ENCODE measurements at regions not wholly inside any gene's neighbourhood (a gene's known extent, or its start where the extent isn't known, plus 50 kb on each side); places are given as distances from the start of the nearest gene placed in this dataset.

DNA sequence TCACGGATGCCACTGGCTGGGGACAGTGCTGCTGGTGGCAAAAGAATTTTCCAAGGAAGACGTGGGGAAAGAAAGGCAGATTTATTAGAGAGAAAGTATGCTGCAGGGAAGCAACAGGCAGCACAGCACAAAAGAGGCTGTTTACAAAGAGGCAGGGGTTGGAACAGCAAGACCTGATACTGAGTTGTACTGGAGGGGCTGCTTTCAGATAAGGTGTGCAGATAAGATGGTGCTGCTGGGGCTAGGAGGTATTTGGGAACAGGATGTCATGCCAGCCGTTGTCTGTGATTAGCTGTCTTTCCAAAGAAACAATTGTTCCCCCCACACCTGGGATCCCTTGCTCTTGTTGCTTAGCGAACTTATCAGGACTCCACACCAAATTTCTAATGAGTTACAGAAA lies 2023.3 kb upstream of the PCDH20 start:
- TF ChIP-seq, protein P1, sequence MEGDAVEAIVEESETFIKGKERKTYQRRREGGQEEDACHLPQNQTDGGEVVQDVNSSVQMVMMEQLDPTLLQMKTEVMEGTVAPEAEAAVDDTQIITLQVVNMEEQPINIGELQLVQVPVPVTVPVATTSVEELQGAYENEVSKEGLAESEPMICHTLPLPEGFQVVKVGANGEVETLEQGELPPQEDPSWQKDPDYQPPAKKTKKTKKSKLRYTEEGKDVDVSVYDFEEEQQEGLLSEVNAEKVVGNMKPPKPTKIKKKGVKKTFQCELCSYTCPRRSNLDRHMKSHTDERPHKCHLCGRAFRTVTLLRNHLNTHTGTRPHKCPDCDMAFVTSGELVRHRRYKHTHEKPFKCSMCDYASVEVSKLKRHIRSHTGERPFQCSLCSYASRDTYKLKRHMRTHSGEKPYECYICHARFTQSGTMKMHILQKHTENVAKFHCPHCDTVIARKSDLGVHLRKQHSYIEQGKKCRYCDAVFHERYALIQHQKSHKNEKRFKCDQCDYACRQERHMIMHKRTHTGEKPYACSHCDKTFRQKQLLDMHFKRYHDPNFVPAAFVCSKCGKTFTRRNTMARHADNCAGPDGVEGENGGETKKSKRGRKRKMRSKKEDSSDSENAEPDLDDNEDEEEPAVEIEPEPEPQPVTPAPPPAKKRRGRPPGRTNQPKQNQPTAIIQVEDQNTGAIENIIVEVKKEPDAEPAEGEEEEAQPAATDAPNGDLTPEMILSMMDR (IDR thresholded peaks at IDR 0.05; ENCODE audit: low read depth, low read length, poor library complexity, severe bottlenecking) = no peak
- TF ChIP-seq EZH2phosphoT487 (IDR thresholded peaks at IDR 0.05; ENCODE audit: borderline replicate concordance, low read length) = no peak
